H1 (cell line): ENCODE measurements at regions not wholly inside any gene's neighbourhood (a gene's known extent, or its start where the extent isn't known, plus 50 kb on each side); places are given as distances from the start of the nearest gene placed in this dataset.

ENCODE experiments used
- CTCF ChIA-PET: fragments of 300-600 bp; sonication (Branson Sonifier 250); formaldehyde crosslinking; loops from one replicate; lab custom pipeline; 2021; ENCODE audit not compliant: partially characterized antibody; lab: Charles Lee
- POLR2A ChIA-PET: fragments of 300-600 bp; sonication (Branson Sonifier 250); formaldehyde crosslinking; loops from one replicate; lab custom pipeline; 2021; ENCODE audit warnings: inconsistent platforms; ENCODE audit not compliant: partially characterized antibody; lab: Charles Lee
- DNase-seq, 2 experiments: peaks; one replicate each; pipeline versions ENCODE4 v3.0.0 to v3.0.0-alpha.2; 2010 to 2022; ENCODE audit warnings: low spot score in 2 of 2, low read depth in 1 of 2, mixed read lengths in 1 of 2
- FAIRE-seq: peaks from 2 replicates; lab custom pipeline; 2011; peaks lifted over from hg19 to GRCh38; lab: Jason Lieb, UNC
- H2AFZ ChIP-seq: 2 replicates; pipeline ENCODE4 v1.8.1; 2012; ENCODE audit warnings: low read length, inconsistent platforms
- H2AK5ac ChIP-seq: 2 replicates; pipeline ENCODE4 v1.6.1; 2013; ENCODE audit warnings: low read depth, low read length
- H2BK120ac ChIP-seq: replicated peaks from 2 replicates; pipeline ENCODE3; 2013; ENCODE audit warnings: low read depth, low read length, inconsistent platforms
- H2BK12ac ChIP-seq: 2 replicates; pipeline ENCODE4 v1.6.1; 2013; ENCODE audit warnings: low read depth, low read length
- H2BK15ac ChIP-seq: 2 replicates; pipeline ENCODE4 v1.6.1; 2013; ENCODE audit warnings: low read length
- H2BK20ac ChIP-seq: 2 replicates; pipeline ENCODE4 v1.6.1; 2013; ENCODE audit warnings: low read length
- H2BK5ac ChIP-seq: 2 replicates; pipeline ENCODE4 v1.6.1; 2013; ENCODE audit warnings: low read depth, low read length
- H3K14ac ChIP-seq: 2 replicates; pipeline ENCODE4 v1.6.1; 2013; ENCODE audit warnings: inconsistent platforms; ENCODE audit not compliant: insufficient read length
- H3K18ac ChIP-seq: 2 replicates; pipeline ENCODE4 v1.6.1; 2013; ENCODE audit warnings: low read length; ENCODE audit errors: extremely low read depth
- H3K23ac ChIP-seq: 2 replicates; pipeline ENCODE4 v1.6.1; 2013; ENCODE audit warnings: inconsistent platforms; ENCODE audit not compliant: insufficient read length
- H3K23me2 ChIP-seq: 2 replicates; pipeline ENCODE4 v1.6.1; 2013; ENCODE audit warnings: low read depth, low read length
- H3K27ac ChIP-seq: 2 replicates; pipeline ENCODE4 v1.6.1; 2011; ENCODE audit warnings: low read depth, low read length, inconsistent platforms
- H3K27me3 ChIP-seq, 4 experiments: replicated peaks in 1 of 4; 1 replicate in 1 of 4; 2 replicates in 3 of 4; pipeline versions ENCODE4 v1.6.1 to v1.8.1; 2011 to 2013; ENCODE audit warnings: low read length in 3 of 4, mild to moderate bottlenecking in 3 of 4, inconsistent platforms in 2 of 4, mixed read lengths in 2 of 4, moderate library complexity in 1 of 4; ENCODE audit not compliant: control insufficient read depth in 3 of 4, insufficient read depth in 3 of 4; ENCODE audit errors: extremely low read depth in 1 of 4
- H3K36me3 ChIP-seq, 4 experiments: 2 replicates each; pipeline versions ENCODE4 v1.6.1 to v1.8.1; 2011 to 2013; ENCODE audit warnings: mild to moderate bottlenecking in 4 of 4, low read length in 3 of 4, moderate library complexity in 2 of 4, control low read depth in 1 of 4, inconsistent platforms in 1 of 4; ENCODE audit not compliant: insufficient read depth in 4 of 4, control insufficient read depth in 2 of 4
- H3K4ac ChIP-seq: replicated peaks from 2 replicates; pipeline ENCODE3; 2013; ENCODE audit warnings: low read length, low read depth, mixed read lengths, inconsistent platforms; ENCODE audit not compliant: insufficient read length
- H3K4me1 ChIP-seq, 4 experiments: replicated peaks in 1 of 4; 1 replicate in 1 of 4; 2 replicates in 3 of 4; pipeline versions ENCODE4 v1.6.1 to v1.8.1; 2011 to 2013; ENCODE audit warnings: low read length in 3 of 4, inconsistent platforms in 2 of 4, mixed read lengths in 1 of 4; ENCODE audit not compliant: insufficient read depth in 4 of 4, control insufficient read depth in 3 of 4
- H3K4me2 ChIP-seq, 2 experiments: 2 replicates each; pipeline versions ENCODE4 v1.6.1 to v1.8.1; 2011 to 2013; ENCODE audit warnings: low read depth in 2 of 2, low read length in 2 of 2, control low read depth in 1 of 2, inconsistent platforms in 1 of 2, mild to moderate bottlenecking in 1 of 2; ENCODE audit not compliant: insufficient read depth in 1 of 2
- H3K4me3 ChIP-seq, 4 experiments: fragments of 200-600, 300-600 bp in 1 of 4; sonication (generic), shearing (Covaris generic), sonication (Bioruptor Twin) in 1 of 4; 2 replicates each; pipeline versions ENCODE4 v1.5.1 to v1.8.1; 2011 to 2016; ENCODE audit warnings: low read length in 4 of 4, low read depth in 3 of 4, control low read depth in 2 of 4, inconsistent platforms in 2 of 4, mild to moderate bottlenecking in 2 of 4, mixed read lengths in 1 of 4, moderate library complexity in 1 of 4; ENCODE audit not compliant: insufficient read depth in 2 of 4; ENCODE audit errors: extremely low read depth in 1 of 4
- H3K56ac ChIP-seq: replicated peaks from 2 replicates; pipeline ENCODE3; 2013; ENCODE audit warnings: low read depth, mild to moderate bottlenecking, mixed read lengths, low read length, inconsistent platforms; ENCODE audit not compliant: insufficient read length
- H3K79me1 ChIP-seq: 2 replicates; pipeline ENCODE4 v1.6.1; 2013; ENCODE audit warnings: low read depth, low read length, control low read depth
- H3K79me2 ChIP-seq, 2 experiments: 2 replicates each; pipeline versions ENCODE4 v1.6.1 to v1.8.1; 2012 to 2013; ENCODE audit warnings: low read length in 2 of 2, mild to moderate bottlenecking in 2 of 2, inconsistent platforms in 1 of 2; ENCODE audit not compliant: insufficient read depth in 2 of 2, control insufficient read depth in 1 of 2
- H3K9ac ChIP-seq, 4 experiments: replicated peaks in 1 of 4; 1 replicate in 1 of 4; 2 replicates in 3 of 4; pipeline versions ENCODE4 v1.6.1 to v1.8.1; 2011 to 2013; ENCODE audit warnings: low read depth in 3 of 4, low read length in 3 of 4, control low read depth in 2 of 4, mild to moderate bottlenecking in 2 of 4, moderate library complexity in 2 of 4, inconsistent platforms in 1 of 4; ENCODE audit errors: extremely low read depth in 1 of 4
- H3K9me3 ChIP-seq, 2 experiments: 2 replicates each; pipeline versions ENCODE4 v1.6.1 to v1.8.1; 2012 to 2013; ENCODE audit warnings: mild to moderate bottlenecking in 2 of 2, moderate library complexity in 2 of 2, control low read depth in 1 of 2, inconsistent platforms in 1 of 2, low read depth in 1 of 2, low read length in 1 of 2, mixed read lengths in 1 of 2; ENCODE audit not compliant: insufficient read depth in 2 of 2
- H4K20me1 ChIP-seq, 2 experiments: replicated peaks in 1 of 2; 2 replicates each; pipeline versions ENCODE3 to v1.8.1; 2011 to 2013; ENCODE audit warnings: inconsistent platforms in 2 of 2, low read length in 2 of 2, mild to moderate bottlenecking in 1 of 2; ENCODE audit not compliant: insufficient read depth in 2 of 2, control insufficient read depth in 1 of 2
- H4K5ac ChIP-seq: 2 replicates; pipeline ENCODE4 v1.6.1; 2013; ENCODE audit warnings: low read length, low read depth, mixed read lengths, inconsistent platforms; ENCODE audit not compliant: insufficient read length
- H4K8ac ChIP-seq: 2 replicates; pipeline ENCODE4 v1.8.0; 2013; ENCODE audit warnings: mild to moderate bottlenecking, moderate library complexity, low read length, inconsistent platforms; ENCODE audit not compliant: insufficient read depth; ENCODE audit errors: extremely low read depth
- H4K91ac ChIP-seq: replicated peaks from 2 replicates; pipeline ENCODE3; 2013; ENCODE audit warnings: low read length, mixed read lengths, inconsistent platforms; ENCODE audit not compliant: insufficient read length
- CTCF ChIP-seq, 3 experiments: IDR thresholded peaks; 1 replicate in 2 of 3; 2 replicates in 1 of 3; pipeline versions ENCODE4 v1.5.1 to v1.6.1; 2011; ENCODE audit warnings: low read length in 3 of 3, mild to moderate bottlenecking in 3 of 3, inconsistent platforms in 2 of 3, low read depth in 1 of 3, moderate library complexity in 1 of 3; ENCODE audit not compliant: insufficient read depth in 1 of 3; ENCODE audit errors: control extremely low read depth in 1 of 3
- FOSL1 ChIP-seq: IDR thresholded peaks from 2 replicates; pipeline ENCODE4 v1.6.1; 2011; ENCODE audit warnings: mild to moderate bottlenecking, low read depth, low read length, moderate library complexity; ENCODE audit not compliant: insufficient read depth
- GTF2F1 ChIP-seq: IDR thresholded peaks from 2 replicates; pipeline ENCODE4 v1.6.1; 2012; ENCODE audit warnings: low read depth, low read length, improper control_type of control experiment, borderline replicate concordance
- JUND ChIP-seq: IDR thresholded peaks from 2 replicates; pipeline ENCODE4 v1.6.1; 2011; ENCODE audit warnings: mild to moderate bottlenecking, improper control_type of control experiment, low read length
- PHF8 ChIP-seq: fragments of 200-600 bp; sonication (generic); conservative IDR thresholded peaks from 2 replicates; pipeline ENCODE4 v1.7.1; 2012; ENCODE audit warnings: low read depth, mild to moderate bottlenecking, inconsistent platforms, low read length, moderate library complexity
- POLR2A ChIP-seq, 2 experiments: IDR thresholded peaks; 1 replicate in 1 of 2; 2 replicates in 1 of 2; pipeline ENCODE4 v1.6.1; 2011; ENCODE audit warnings: low read depth in 2 of 2, low read length in 2 of 2, mild to moderate bottlenecking in 2 of 2; ENCODE audit errors: control extremely low read depth in 1 of 2
- RFX5 ChIP-seq: IDR thresholded peaks from 2 replicates; pipeline ENCODE4 v1.6.1; 2011; ENCODE audit warnings: low read depth, low read length, improper control_type of control experiment, borderline replicate concordance
- RXRA ChIP-seq: IDR thresholded peaks from 2 replicates; pipeline ENCODE4 v1.6.1; 2011; ENCODE audit warnings: low read depth, mild to moderate bottlenecking, low read length, moderate library complexity; ENCODE audit not compliant: insufficient read depth
- SP1 ChIP-seq: IDR thresholded peaks from 2 replicates; pipeline ENCODE4 v1.6.1; 2011; ENCODE audit warnings: low read depth, low read length
- TEAD4 ChIP-seq: IDR thresholded peaks from 2 replicates; pipeline ENCODE4 v1.6.1; 2012; ENCODE audit warnings: low read depth, low read length, inconsistent platforms, mixed read lengths

GRCh38 chr16:35523991-35524390, 2064.6 kb downstream of the TP53TG3F start:
- Histone ChIP-seq H3K4ac (no peak overlapping the region), H3K9ac (no peak overlapping the region), H4K5ac (no peak overlapping the region), H2BK5ac (no peak overlapping the region), H3K14ac (no peak overlapping the region), H3K36me3 (no peaks in the 10 kb centered on the region), H3K18ac (no peak overlapping the region), H3K27ac (no peak overlapping the region), H3K4me1 (no peaks in the 10 kb centered on the region), H2BK12ac (no peak overlapping the region), H4K20me1 (no peaks in the 10 kb centered on the region), H3K23ac (no peak overlapping the region), H2AK5ac (no peak overlapping the region), H3K9me3 (peaks cover 60 to 81% of the 10 kb centered on the region in 2 experiments), H2BK120ac (no peak overlapping the region), H3K79me2 (no peaks in the 10 kb centered on the region), H3K27me3 (no peaks in the 10 kb centered on the region), H3K4me3 (no peak overlapping the region), H2AFZ (no peak overlapping the region), H2BK15ac (no peak overlapping the region), H3K56ac (no peak overlapping the region), H3K23me2 (no peaks in the 10 kb centered on the region), H3K79me1 (no peaks in the 10 kb centered on the region), H3K4me2 (no peak overlapping the region), H4K91ac (no peak overlapping the region), H4K8ac (no peak overlapping the region), H2BK20ac (no peak overlapping the region)
- FAIRE-seq (no peak), DNase-seq (no peak)
- ChIA-PET POLR2A (no interaction called here), CTCF (no interaction called here)
- TF ChIP-seq POLR2A (IDR thresholded peaks at IDR 0.05; ENCODE audit: control extremely low read depth in 1 of 2, low read depth in 2 of 2, low read length in 2 of 2): no peak
- no peak for TF ChIP-seq JUND
- no peak for TF ChIP-seq RFX5
- TF ChIP-seq CTCF (IDR thresholded peaks at IDR 0.05; ENCODE audit: control extremely low read depth in 1 of 3, insufficient read depth in 1 of 3, low read depth in 1 of 3, low read length in 3 of 3): no peak
- no peak for TF ChIP-seq RXRA
- TF ChIP-seq SP1: no peak
- TF ChIP-seq TEAD4: no peak
- no peak for TF ChIP-seq FOSL1
- TF ChIP-seq GTF2F1: no peak
- no peak for TF ChIP-seq PHF8
